ENCODE measurements at regions not wholly inside any gene's neighbourhood (a gene's known extent, or its start where the extent isn't known, plus 50 kb on each side); places are given as distances from the start of the nearest gene placed in this dataset.

DNA sequence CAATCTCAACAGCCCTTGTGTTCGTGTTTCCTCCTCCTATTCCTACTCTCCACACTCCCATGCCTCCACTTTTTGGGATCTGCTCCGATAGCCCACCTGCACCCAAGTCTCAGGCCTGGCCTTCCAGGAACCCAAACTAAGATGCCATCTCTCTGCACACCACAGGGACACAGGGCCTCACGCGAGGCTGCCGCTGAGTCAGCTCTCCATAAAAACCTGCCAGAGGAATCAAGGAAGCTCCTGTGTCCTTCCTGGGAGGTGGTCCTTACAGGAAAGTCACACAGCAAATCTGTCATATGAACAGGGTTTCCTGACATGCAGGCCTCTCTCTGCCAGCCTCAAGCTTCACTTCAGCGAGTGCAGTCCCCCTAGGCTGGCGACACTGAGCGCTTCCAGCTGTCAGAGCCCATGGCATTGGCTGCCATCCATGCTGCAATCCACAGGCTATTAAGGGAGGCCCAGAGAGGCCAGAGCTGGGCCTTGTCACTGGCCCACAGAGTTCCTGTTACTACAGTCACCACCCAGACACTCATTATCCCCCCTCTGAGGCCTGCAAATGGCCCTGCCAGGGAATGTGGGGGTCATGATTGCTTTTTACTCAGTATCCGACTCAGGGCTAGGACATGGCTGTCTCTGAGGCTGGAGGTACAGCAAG lies 151.4 kb downstream of the OAT start:
- TF ChIP-seq, protein P1, sequence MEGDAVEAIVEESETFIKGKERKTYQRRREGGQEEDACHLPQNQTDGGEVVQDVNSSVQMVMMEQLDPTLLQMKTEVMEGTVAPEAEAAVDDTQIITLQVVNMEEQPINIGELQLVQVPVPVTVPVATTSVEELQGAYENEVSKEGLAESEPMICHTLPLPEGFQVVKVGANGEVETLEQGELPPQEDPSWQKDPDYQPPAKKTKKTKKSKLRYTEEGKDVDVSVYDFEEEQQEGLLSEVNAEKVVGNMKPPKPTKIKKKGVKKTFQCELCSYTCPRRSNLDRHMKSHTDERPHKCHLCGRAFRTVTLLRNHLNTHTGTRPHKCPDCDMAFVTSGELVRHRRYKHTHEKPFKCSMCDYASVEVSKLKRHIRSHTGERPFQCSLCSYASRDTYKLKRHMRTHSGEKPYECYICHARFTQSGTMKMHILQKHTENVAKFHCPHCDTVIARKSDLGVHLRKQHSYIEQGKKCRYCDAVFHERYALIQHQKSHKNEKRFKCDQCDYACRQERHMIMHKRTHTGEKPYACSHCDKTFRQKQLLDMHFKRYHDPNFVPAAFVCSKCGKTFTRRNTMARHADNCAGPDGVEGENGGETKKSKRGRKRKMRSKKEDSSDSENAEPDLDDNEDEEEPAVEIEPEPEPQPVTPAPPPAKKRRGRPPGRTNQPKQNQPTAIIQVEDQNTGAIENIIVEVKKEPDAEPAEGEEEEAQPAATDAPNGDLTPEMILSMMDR (conservative IDR thresholded peaks at IDR 0.05; ENCODE audit: low read depth, low read length): no peak
- no peak for TF ChIP-seq EZH2 (IDR thresholded peaks at IDR 0.05; ENCODE audit: low read length, unreplicated experiment)
